ENCODE measurements at regions not wholly inside any gene's neighbourhood (a gene's known extent, or its start where the extent isn't known, plus 50 kb on each side); places are given as distances from the start of the nearest gene placed in this dataset.

DNA sequence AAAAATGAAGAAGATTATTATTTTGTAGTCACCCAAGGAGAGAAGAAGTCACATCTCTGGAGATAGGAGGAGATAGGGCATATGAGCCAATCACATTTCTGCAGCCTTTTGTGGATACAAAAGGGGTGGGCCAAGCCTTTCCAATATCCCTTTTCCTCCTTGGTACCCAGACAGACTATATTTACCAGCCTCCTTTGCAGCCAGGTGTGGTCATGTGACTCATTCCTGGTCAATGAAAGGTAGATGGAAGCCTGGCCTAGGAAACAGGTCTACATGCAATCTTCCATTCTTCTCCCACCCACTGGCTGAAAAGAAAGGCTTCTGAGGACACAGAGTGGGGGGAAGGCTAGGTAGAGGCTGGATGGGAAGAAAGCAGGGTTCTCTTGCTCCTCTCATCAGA, 58.1 kb upstream of the ERG start:
- no peak overlapping the region for H3K4me3 ChIP-seq (ENCODE audit: low read depth in 1 of 2, low read length in 2 of 2)
- H3K27me3 ChIP-seq (ENCODE audit: control insufficient read depth in 1 of 2, insufficient read depth in 2 of 2, low read length in 2 of 2): no peaks in the 10 kb centered on the region
- no peaks in the 10 kb centered on the region for H3K36me3 ChIP-seq (ENCODE audit: control insufficient read depth in 2 of 2, insufficient read depth in 2 of 2, low read length in 1 of 2)
- no peaks in the 10 kb centered on the region for H3K9me3 ChIP-seq (ENCODE audit: control insufficient read depth in 2 of 2, insufficient read depth in 1 of 2, low read depth in 1 of 2, low read length in 1 of 2)
- H3K4me1 ChIP-seq (ENCODE audit: control insufficient read depth in 2 of 2, insufficient read depth in 2 of 2, low read length in 1 of 2): no peaks in the 10 kb centered on the region
- no peak overlapping the region for H3K27ac ChIP-seq (ENCODE audit: low read depth in 2 of 2, low read length in 1 of 2)

DNA sequence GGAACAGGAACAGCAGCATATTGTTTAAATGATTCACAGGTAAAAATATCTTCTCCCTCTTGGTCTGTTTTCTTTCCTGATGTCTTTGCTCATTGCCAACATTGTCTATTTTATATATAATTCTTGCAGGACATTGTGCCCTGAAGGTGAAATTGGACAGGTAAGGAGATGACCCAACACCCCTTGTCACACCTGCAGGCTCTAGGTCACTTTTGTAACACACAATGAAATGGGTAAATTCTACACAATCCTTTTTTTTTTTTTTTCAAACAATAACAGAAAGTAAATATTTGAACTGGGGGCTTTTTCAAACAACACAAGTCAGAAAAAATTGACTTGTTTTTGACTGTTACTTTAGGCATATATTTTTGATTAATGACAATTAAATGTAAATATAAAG, 62.9 kb upstream of the ERG start:
- no peak overlapping the region for H3K27ac ChIP-seq (ENCODE audit: low read depth in 2 of 2, low read length in 1 of 2)
- no peaks in the 10 kb centered on the region for H3K36me3 ChIP-seq (ENCODE audit: control insufficient read depth in 2 of 2, insufficient read depth in 2 of 2, low read length in 1 of 2)
- H3K27me3 ChIP-seq (ENCODE audit: control insufficient read depth in 1 of 2, insufficient read depth in 2 of 2, low read length in 2 of 2): no peaks in the 10 kb centered on the region
- H3K9me3 ChIP-seq (ENCODE audit: control insufficient read depth in 2 of 2, insufficient read depth in 1 of 2, low read depth in 1 of 2, low read length in 1 of 2): no peaks in the 10 kb centered on the region
- H3K4me3 ChIP-seq (ENCODE audit: low read depth in 1 of 2, low read length in 2 of 2): no peak overlapping the region
- H3K4me1 ChIP-seq (ENCODE audit: control insufficient read depth in 2 of 2, insufficient read depth in 2 of 2, low read length in 1 of 2): no peaks in the 10 kb centered on the region

DNA sequence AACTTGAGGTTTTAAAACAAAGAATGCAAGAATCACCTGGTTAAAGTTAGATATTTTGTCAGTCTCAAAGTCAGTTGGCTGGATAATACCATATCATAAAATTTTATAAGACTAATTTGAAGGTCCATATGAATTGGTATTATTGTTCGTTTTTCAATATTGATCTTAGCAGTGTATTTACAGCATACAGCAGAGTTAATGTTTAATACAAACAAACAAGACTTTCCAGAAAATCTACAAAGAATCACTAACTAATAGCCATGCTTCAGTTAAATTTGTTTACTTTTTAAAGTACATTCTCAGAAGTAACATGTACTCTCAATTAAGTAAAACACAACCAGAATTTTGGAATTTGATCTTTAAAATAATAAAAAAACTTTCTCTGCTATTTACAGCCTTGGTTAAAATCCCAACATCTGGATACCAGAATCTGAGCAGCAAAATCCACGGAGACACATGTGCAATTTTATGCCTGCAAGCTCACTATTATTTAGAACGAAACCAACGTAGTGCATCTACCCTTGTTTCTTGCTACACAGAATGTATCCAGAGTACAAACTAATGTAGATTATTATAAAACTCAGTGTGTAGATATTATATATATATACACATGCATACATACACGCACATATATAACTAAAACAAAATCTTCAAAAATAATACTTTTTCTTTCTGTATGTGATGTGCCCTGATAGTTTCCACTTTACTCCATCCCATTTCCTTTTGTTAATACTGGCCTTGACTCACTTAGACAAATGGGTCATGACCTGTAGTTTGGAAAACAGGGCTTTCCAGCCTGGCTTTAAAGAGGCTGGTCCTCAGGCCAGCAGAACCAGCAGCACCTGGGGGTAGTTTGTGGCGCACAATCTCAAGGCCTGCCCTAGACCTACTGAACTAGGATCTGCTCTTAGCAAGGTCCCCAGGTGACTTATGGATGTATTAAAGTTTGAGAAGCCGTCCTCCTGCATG, 63.6 kb upstream of the ERG start:
- Histone ChIP-seq H3K9me3 (ENCODE audit: control insufficient read depth in 2 of 2, insufficient read depth in 1 of 2, low read depth in 1 of 2, low read length in 1 of 2) (no peaks in the 10 kb centered on the region), H3K36me3 (ENCODE audit: control insufficient read depth in 2 of 2, insufficient read depth in 2 of 2, low read length in 1 of 2) (no peaks in the 10 kb centered on the region), H3K27me3 (ENCODE audit: control insufficient read depth in 1 of 2, insufficient read depth in 2 of 2, low read length in 2 of 2) (no peaks in the 10 kb centered on the region), H3K27ac (ENCODE audit: low read depth in 2 of 2, low read length in 1 of 2) (no peak overlapping the region), H3K4me3 (ENCODE audit: low read depth in 1 of 2, low read length in 2 of 2) (no peak overlapping the region), H3K4me1 (ENCODE audit: control insufficient read depth in 2 of 2, insufficient read depth in 2 of 2, low read length in 1 of 2) (peaks cover 0 to under 1% of the 10 kb centered on the region in 2 donors)
- WGBS, 2 donors: 77 to 88% methylated on average over 7 of the region's 7 CpGs

DNA sequence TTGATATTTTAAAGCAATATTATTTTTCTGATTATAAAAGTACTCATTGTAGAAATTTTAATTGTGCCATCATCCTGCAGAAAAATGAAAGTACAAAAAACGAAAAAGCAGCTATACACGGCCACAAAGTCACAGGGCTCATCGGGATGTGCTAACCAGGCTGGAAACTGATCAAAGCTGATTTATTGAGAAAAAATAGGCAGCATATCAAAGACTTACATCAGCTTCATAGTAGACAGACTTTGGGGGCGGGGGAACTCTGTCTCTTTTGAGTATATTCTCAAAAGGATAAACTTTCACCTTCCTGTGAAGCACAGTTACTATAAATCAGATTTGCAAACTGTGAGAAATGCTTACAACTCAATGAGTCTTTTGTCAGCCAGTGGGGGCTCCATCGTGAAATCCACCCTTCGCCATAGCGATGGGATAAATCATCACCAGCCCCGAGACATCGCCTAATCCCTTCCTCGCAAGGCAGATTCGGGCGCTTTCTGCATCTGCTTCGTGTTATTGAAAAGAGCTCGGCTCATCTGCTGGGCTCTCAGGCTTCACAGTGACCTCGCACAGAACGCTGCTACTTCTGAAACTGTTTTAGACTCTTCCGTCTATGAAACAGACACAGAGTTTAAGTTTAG, 69.2 kb upstream of the ERG start:
- Histone ChIP-seq H3K27me3 (ENCODE audit: control insufficient read depth in 1 of 2, insufficient read depth in 2 of 2, low read length in 2 of 2) (no peaks in the 10 kb centered on the region), H3K4me1 (ENCODE audit: control insufficient read depth in 2 of 2, insufficient read depth in 2 of 2, low read length in 1 of 2) (peaks cover 0 to 2% of the 10 kb centered on the region in 2 donors), H3K9me3 (ENCODE audit: control insufficient read depth in 2 of 2, insufficient read depth in 1 of 2, low read depth in 1 of 2, low read length in 1 of 2) (peaks cover 0 to 2% of the 10 kb centered on the region in 2 donors), H3K4me3 (ENCODE audit: low read depth in 1 of 2, low read length in 2 of 2) (no peak overlapping the region), H3K27ac (ENCODE audit: low read depth in 2 of 2, low read length in 1 of 2) (no peak overlapping the region), H3K36me3 (ENCODE audit: control insufficient read depth in 2 of 2, insufficient read depth in 2 of 2, low read length in 1 of 2) (no peaks in the 10 kb centered on the region)
- 41 to 48% methylated on average over 17 of the region's 17 CpGs for WGBS, 2 donors

DNA sequence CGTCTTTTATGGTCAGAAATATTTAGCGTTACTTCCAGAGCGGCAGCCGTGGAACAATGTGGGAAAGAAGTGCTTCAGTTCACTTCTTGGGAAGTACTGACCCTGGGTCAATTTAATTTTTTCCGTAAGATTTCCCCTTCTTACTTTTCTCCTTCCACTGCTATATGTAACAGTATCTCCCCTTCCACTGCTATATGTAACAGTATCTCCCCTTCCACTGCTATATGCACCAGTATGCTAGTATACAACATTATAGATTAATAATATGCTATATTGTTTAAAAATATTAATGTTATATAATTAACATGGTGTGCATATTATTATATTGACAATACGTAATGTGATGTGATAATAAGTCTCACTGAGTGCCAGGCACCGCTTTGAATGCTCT, 69.7 kb upstream of the ERG start:
- H3K4me1 ChIP-seq (ENCODE audit: control insufficient read depth in 2 of 2, insufficient read depth in 2 of 2, low read length in 1 of 2): peaks cover 0 to 2% of the 10 kb centered on the region in 2 donors
- H3K36me3 ChIP-seq (ENCODE audit: control insufficient read depth in 2 of 2, insufficient read depth in 2 of 2, low read length in 1 of 2): no peaks in the 10 kb centered on the region
- no peaks in the 10 kb centered on the region for H3K27me3 ChIP-seq (ENCODE audit: control insufficient read depth in 1 of 2, insufficient read depth in 2 of 2, low read length in 2 of 2)
- H3K9me3 ChIP-seq (ENCODE audit: control insufficient read depth in 2 of 2, insufficient read depth in 1 of 2, low read depth in 1 of 2, low read length in 1 of 2): peaks cover 0 to 2% of the 10 kb centered on the region in 2 donors
- H3K4me3 ChIP-seq (ENCODE audit: low read depth in 1 of 2, low read length in 2 of 2): no peak overlapping the region
- no peak overlapping the region for H3K27ac ChIP-seq (ENCODE audit: low read depth in 2 of 2, low read length in 1 of 2)
- WGBS, 2 donors: 62 to 75% methylated on average over 7 of the region's 7 CpGs

DNA sequence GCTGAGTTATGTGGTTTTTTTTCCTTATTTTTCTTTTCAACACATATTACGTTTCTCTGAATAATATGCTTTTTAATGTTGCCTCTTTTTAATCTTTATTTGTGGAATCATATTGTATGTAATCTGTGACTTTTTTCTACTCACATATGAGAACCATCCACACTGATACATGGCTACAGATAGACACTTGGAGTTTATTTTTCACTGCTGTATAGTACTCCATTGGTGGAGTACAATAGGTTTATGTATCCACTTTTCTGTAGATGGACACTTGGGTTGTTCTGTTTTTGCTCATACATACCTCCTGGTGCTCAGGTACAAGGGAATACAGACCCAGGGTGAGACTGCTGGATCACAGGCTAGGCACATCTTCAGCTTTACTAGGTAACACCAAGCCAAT, 71.5 kb upstream of the ERG start:
- Histone ChIP-seq H3K9me3 (ENCODE audit: control insufficient read depth in 2 of 2, insufficient read depth in 1 of 2, low read depth in 1 of 2, low read length in 1 of 2) (peaks cover 0 to 2% of the 10 kb centered on the region in 2 donors), H3K36me3 (ENCODE audit: control insufficient read depth in 2 of 2, insufficient read depth in 2 of 2, low read length in 1 of 2) (no peaks in the 10 kb centered on the region), H3K27me3 (ENCODE audit: control insufficient read depth in 1 of 2, insufficient read depth in 2 of 2, low read length in 2 of 2) (no peaks in the 10 kb centered on the region), H3K4me1 (ENCODE audit: control insufficient read depth in 2 of 2, insufficient read depth in 2 of 2, low read length in 1 of 2) (peaks cover 0 to 2% of the 10 kb centered on the region in 2 donors), H3K27ac (ENCODE audit: low read depth in 2 of 2, low read length in 1 of 2) (no peak overlapping the region), H3K4me3 (ENCODE audit: low read depth in 1 of 2, low read length in 2 of 2) (no peak overlapping the region)
- 88 to 97% methylated on average over 1 of the region's 1 CpG for WGBS, 2 donors

DNA sequence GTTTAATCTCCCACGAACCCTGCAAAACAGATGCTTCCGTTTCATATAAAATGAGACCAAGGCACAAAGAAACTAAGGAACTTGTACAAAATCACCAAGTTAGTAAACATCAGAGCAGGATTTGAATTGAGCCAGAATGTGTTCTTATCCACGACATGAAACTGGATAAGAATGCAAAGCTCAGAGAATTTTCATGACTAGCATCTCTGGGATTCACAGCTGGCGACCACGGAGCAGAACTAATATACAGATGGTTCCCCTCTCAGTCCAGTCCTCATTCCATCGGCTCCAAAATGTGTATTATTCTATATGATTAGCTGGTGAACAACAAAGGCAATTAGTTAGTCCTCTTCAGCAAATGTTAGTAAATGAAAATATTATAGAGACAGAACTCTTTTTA, 72.3 kb upstream of the ERG start:
- WGBS, 2 donors: 75 to 79% methylated on average over 6 of the region's 6 CpGs
- peaks cover 0 to 2% of the 10 kb centered on the region in 2 donors for H3K9me3 ChIP-seq (ENCODE audit: control insufficient read depth in 2 of 2, insufficient read depth in 1 of 2, low read depth in 1 of 2, low read length in 1 of 2)
- no peak overlapping the region for H3K27ac ChIP-seq (ENCODE audit: low read depth in 2 of 2, low read length in 1 of 2)
- no peaks in the 10 kb centered on the region for H3K36me3 ChIP-seq (ENCODE audit: control insufficient read depth in 2 of 2, insufficient read depth in 2 of 2, low read length in 1 of 2)
- no peak overlapping the region for H3K4me3 ChIP-seq (ENCODE audit: low read depth in 1 of 2, low read length in 2 of 2)
- H3K4me1 ChIP-seq (ENCODE audit: control insufficient read depth in 2 of 2, insufficient read depth in 2 of 2, low read length in 1 of 2): peaks cover 0 to 2% of the 10 kb centered on the region in 2 donors
- no peaks in the 10 kb centered on the region for H3K27me3 ChIP-seq (ENCODE audit: control insufficient read depth in 1 of 2, insufficient read depth in 2 of 2, low read length in 2 of 2)

DNA sequence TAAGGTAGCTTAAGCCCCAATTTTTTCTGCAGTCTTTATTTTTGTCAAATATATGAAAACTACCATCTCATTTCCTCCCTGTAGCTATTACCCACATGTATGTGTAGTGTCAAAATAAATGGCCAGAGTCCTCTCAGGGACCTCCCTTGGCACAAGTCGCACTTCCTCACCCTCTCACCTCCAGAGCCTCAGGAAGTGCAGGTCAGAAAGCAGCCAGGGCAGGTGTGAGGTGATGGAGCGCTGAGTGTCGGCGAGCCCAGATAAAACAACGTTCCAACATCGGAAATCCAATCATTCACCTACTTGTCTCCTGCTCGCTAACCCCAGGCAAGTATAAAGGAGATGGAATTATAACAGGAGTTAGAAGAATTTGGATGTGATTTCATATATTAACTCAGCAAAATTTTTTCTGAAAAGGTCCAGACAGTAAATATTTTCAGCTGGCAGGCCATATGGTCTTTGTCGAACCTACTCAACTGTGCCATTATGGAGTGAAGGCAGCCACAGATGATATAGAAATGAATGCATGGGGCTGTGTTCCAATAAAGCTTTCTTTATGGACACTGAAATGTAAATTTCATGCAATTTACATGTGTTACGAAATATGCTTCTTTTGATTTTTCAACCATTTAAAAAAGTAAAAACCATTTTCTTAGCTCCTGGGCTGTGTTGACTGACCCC, 76.8 kb upstream of the ERG start:
- WGBS, 2 donors: 82 to 86% methylated on average over 9 of the region's 9 CpGs
- Histone ChIP-seq H3K4me3 (ENCODE audit: low read depth in 1 of 2, low read length in 2 of 2) (no peak overlapping the region), H3K27me3 (ENCODE audit: control insufficient read depth in 1 of 2, insufficient read depth in 2 of 2, low read length in 2 of 2) (no peaks in the 10 kb centered on the region), H3K9me3 (ENCODE audit: control insufficient read depth in 2 of 2, insufficient read depth in 1 of 2, low read depth in 1 of 2, low read length in 1 of 2) (peaks cover 0 to under 1% of the 10 kb centered on the region in 2 donors), H3K4me1 (ENCODE audit: control insufficient read depth in 2 of 2, insufficient read depth in 2 of 2, low read length in 1 of 2) (no peaks in the 10 kb centered on the region), H3K27ac (ENCODE audit: low read depth in 2 of 2, low read length in 1 of 2) (no peak overlapping the region), H3K36me3 (ENCODE audit: control insufficient read depth in 2 of 2, insufficient read depth in 2 of 2, low read length in 1 of 2) (no peaks in the 10 kb centered on the region)

DNA sequence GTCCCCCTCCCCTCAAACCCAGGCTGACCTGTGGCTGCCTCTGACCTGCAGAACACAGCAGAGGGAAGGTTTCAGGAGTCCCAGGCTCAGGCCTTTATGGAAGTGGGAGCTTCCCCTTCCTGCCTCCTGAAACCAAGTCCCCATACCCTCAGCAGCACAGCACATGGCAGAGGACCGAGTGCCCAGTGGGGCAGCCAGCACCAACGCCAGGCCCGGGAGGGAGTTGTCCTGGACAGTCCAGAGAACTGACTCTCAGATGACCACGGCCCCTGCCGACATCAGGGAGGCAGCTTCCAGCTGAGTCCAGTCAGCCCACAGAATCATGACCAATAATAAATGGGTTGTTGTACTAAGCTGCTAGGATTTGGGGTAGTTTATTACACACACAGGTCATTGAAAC, 79.6 kb upstream of the ERG start:
- H3K27ac ChIP-seq (ENCODE audit: low read depth in 2 of 2, low read length in 1 of 2): no peak overlapping the region
- no peaks in the 10 kb centered on the region for H3K36me3 ChIP-seq (ENCODE audit: control insufficient read depth in 2 of 2, insufficient read depth in 2 of 2, low read length in 1 of 2)
- H3K4me3 ChIP-seq (ENCODE audit: low read depth in 1 of 2, low read length in 2 of 2): no peak overlapping the region
- no peaks in the 10 kb centered on the region for H3K4me1 ChIP-seq (ENCODE audit: control insufficient read depth in 2 of 2, insufficient read depth in 2 of 2, low read length in 1 of 2)
- 90 to 92% methylated on average over 5 of the region's 5 CpGs for WGBS, 2 donors
- no peaks in the 10 kb centered on the region for H3K9me3 ChIP-seq (ENCODE audit: control insufficient read depth in 2 of 2, insufficient read depth in 1 of 2, low read depth in 1 of 2, low read length in 1 of 2)
- H3K27me3 ChIP-seq (ENCODE audit: control insufficient read depth in 1 of 2, insufficient read depth in 2 of 2, low read length in 2 of 2): no peaks in the 10 kb centered on the region
